HG03457 (cell line): ENCODE measurements at regions not wholly inside any gene's neighbourhood (a gene's known extent, or its start where the extent isn't known, plus 50 kb on each side); places are given as distances from the start of the nearest gene placed in this dataset.
A peak's percentile ranks its signal among the peaks of the same experiment; 100 is the strongest.

Source experiments
- ATAC-seq: cut with Tn5 transposase; IDR thresholded peaks from one replicate; pipeline ENCODE4 v1.9.1; 2021; ENCODE audit warnings: moderate number of reproducible peaks; ENCODE audit not compliant: unreplicated experiment

- no peak for ATAC-seq
Observed at GRCh38 chr7:18305866-18306265, 189.7 kb upstream of the HDAC9 start.

GRCh38 chr7:18306696-18307095 lies 188.9 kb upstream of the HDAC9 start:
- ATAC-seq = no peak

GRCh38 chr7:18308938-18309337 lies 186.6 kb upstream of the HDAC9 start:
- ATAC-seq = no peak

GRCh38 chr7:18312482-18312881 lies 183.1 kb upstream of the HDAC9 start:
- ATAC-seq = no peak

- ATAC-seq = no peak
Observed at GRCh38 chr7:18313965-18314364, 181.6 kb upstream of the HDAC9 start.

GRCh38 chr7:18315241-18315640 lies 180.3 kb upstream of the HDAC9 start:
- ATAC-seq = no peak

- no peak for ATAC-seq
Observed at GRCh38 chr7:18317941-18318340, 177.6 kb upstream of the HDAC9 start.

GRCh38 chr7:18320422-18320821 lies 175.1 kb upstream of the HDAC9 start:
- ATAC-seq = no peak

GRCh38 chr7:18320971-18321567 lies 174.5 kb upstream of the HDAC9 start:
- peak; percentile 87 for ATAC-seq

GRCh38 chr7:18330548-18330947 lies 165.0 kb upstream of the HDAC9 start:
- no peak for ATAC-seq

GRCh38 chr7:18336626-18337025 lies 158.9 kb upstream of the HDAC9 start:
- ATAC-seq = no peak

GRCh38 chr7:18337048-18337809 lies 158.3 kb upstream of the HDAC9 start:
- ATAC-seq = no peak

- no peak for ATAC-seq
Observed at GRCh38 chr7:18338910-18339523, 156.5 kb upstream of the HDAC9 start.

GRCh38 chr7:18341756-18342155 lies 153.8 kb upstream of the HDAC9 start:
- no peak for ATAC-seq

GRCh38 chr7:18343047-18343446 lies 152.5 kb upstream of the HDAC9 start:
- no peak for ATAC-seq

- ATAC-seq = no peak
Observed at GRCh38 chr7:18344536-18344935, 151.0 kb upstream of the HDAC9 start.

GRCh38 chr7:18345641-18346234 lies 149.8 kb upstream of the HDAC9 start:
- no peak for ATAC-seq

GRCh38 chr7:18347170-18347569 lies 148.4 kb upstream of the HDAC9 start:
- no peak for ATAC-seq

GRCh38 chr7:18350678-18351077 lies 144.9 kb upstream of the HDAC9 start:
- no peak for ATAC-seq

GRCh38 chr7:18352339-18353255 lies 143.0 kb upstream of the HDAC9 start:
- ATAC-seq = no peak

GRCh38 chr7:18353339-18353738 lies 142.2 kb upstream of the HDAC9 start:
- no peak for ATAC-seq
